CD4-positive, alpha-beta T cell treated with Interleukin-10 for 1 hour (primary cell): ENCODE measurements at regions not wholly inside any gene's neighbourhood (a gene's known extent, or its start where the extent isn't known, plus 50 kb on each side); places are given as distances from the start of the nearest gene placed in this dataset.
"Not testable (repeated sequence)": the region's sequence is repeated elsewhere in the genome, so short reads cannot be mapped to it uniquely, and the experiment has no call there.

Experiments used
- DNase-seq: peaks from one replicate; pipeline ENCODE4 v3.0.0-alpha.2; 2020

GRCh38 chr2:53486185-53486899 lies 281.3 kb upstream of the CHAC2 start:
- DNase-seq: not testable (repeated sequence)

DNA sequence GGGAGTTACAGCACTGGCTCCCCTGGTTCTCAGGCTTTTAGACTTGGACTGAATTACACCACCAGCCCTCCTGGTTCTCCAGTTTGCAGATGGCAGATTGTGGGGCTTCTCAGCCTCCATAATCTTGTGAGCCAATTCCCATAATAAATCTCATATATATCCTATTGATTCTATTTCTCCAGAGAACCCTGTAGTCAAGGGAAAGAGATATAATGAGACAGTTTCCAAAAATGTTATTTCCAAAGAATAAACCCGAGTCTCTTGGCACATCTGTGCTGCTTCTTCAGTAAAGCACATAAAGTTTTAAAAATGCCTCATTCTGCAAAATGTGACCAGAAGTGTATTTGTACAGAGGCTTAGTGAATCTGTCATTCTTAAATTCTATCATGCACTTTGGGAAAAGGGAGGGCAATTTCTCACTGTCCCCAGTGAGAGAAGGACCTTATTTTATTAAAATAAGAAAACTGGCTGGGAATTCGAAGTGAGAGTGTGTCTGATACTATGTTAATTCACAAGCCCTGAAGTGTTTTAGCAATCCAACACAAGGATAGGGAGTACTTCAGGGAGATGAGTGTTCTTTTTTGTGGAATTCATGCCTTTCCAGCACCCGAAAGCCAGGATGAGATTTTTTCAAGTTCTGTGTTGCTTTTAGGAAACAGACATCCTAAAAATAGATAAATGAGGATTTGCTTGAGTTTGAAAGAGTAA lies 282.4 kb upstream of the CHAC2 start:
- DNase-seq: no peak

- no peak for DNase-seq
Measured at GRCh38 chr2:53484531-53484930, 283.1 kb upstream of the CHAC2 start.

DNA sequence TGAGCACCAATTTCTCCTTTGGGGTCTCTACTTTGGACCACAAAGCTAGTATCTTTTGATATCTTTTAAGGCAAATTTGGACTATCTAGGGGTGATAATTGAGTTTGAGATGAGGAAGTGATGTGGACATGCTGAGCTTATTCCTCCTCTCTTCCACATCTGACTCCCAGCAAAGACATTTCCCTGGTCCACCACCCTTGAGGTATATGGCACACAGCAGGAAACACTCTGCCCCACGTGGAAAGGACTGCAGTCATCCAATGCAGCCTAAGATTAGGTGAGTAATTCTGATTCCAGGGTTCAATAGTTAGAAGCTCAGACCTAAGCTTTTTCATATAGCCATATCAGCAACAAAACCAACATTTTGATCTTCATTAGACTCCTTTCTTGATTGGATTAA lies 290.1 kb upstream of the CHAC2 start:
- no peak for DNase-seq

- DNase-seq: no peak
Measured at GRCh38 chr2:53476834-53477233, 290.8 kb upstream of the CHAC2 start.

DNA sequence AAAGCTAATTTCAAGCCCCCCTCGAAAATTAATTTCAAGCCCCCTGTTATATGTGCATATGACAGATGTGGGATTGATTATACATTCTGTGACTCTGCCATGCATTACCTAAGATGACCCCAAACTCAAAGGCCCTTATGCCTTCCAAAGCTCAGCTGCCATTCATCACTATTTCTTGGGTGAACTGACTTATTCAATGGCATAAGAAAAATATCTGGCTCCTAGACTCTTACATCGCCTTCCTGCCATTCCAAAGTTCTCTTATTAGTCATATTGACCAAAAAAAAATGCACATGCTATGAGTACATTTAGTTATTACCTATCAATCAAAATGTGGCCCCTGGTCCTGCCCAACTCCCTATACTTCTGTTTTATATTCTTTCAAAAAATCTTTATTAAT lies 291.8 kb upstream of the CHAC2 start:
- no peak for DNase-seq

DNA sequence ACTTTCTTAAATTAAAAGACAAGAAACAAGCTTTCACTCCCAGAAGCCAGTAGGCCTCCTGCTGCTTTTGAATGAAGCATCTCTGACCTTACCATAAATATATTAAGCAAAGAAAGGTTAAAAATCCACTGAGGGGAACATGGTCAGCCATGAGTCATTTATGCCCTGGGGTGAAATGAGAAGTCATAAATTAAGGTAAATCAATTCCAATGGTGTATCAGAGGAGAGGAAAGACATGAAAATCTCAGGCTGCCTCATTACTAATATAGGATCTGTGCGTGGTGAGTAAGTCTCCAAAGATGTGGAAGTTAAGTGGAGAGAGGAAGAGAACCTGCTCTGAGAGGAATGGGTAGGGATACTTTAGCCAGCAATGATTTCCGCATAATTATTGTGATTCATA lies 292.3 kb upstream of the CHAC2 start:
- no peak for DNase-seq

DNA sequence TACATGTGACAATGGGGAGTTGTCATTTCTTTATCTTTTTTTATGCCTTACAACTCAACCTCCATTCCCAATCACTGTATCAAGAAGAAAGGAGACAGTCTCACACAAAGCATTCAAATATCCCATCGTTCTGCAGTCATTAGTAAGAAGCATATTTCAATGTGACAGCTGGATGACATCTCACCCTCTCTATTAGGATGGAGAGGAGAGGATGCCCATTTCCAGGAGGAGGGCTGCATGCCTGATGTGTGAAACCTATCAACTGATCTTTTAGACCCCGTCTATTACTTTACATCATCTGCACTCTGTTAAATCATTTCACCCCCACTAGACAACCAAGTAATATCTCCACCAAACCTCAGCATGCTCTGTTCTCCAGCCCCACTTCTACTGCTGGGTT lies 292.7 kb upstream of the CHAC2 start:
- no peak for DNase-seq

- DNase-seq: no peak
Measured at GRCh38 chr2:53473775-53474311, 293.8 kb upstream of the CHAC2 start.

- no peak for DNase-seq
Measured at GRCh38 chr2:53473236-53473635, 294.4 kb upstream of the CHAC2 start.

GRCh38 chr2:53467467-53468180 lies 300.0 kb upstream of the CHAC2 start:
- DNase-seq: no peak

DNA sequence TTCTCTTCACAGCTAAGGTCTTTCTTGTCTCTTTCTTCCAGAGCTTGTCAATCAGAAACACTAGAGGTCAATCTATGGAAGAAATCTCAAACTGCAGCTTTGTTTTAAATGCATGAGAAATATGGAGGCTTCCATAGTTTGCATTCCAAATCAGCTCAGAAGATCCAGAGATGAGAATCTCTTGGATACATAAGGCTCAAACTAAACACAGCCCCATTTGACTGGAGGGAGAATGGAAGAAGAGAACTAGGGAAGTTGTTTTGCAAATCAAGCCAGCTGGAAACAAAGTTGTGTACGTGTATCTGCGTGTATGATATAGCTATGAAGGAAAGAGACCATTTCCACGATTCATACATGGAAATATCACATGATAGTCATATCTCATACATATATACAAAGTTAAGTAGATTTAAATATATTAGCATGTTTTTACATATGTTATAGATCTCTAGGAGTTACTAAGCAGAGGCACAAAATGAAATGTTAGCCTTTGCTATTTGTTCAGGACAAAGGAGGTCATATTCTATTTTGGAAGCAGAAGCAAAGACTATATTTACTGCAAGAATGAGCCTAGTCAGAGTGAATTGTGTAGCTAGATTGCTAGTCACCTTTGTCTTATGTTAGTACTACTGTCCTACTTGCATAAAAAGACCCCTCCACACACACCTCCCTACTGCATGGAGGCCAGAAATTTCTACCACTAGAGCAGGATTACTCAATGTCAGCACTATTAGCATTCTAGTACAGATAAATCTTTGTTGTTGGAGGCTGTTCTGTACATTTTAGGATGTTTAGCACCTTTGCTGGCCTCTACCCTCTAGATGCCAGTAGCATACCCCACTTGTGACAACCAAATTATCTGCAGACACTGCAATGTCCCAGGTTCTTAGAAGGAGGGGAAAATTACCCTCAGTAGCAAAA lies 303.5 kb upstream of the CHAC2 start:
- no peak for DNase-seq

GRCh38 chr2:53460937-53461336 lies 306.7 kb upstream of the CHAC2 start:
- no peak for DNase-seq

- no peak for DNase-seq
Measured at GRCh38 chr2:53460347-53460746, 307.3 kb upstream of the CHAC2 start.

GRCh38 chr2:53455094-53455493 lies 312.5 kb upstream of the CHAC2 start:
- no peak for DNase-seq

- DNase-seq: no peak
Measured at GRCh38 chr2:53452957-53453748, 314.5 kb upstream of the CHAC2 start.

GRCh38 chr2:53452400-53452799 lies 315.2 kb upstream of the CHAC2 start:
- no peak for DNase-seq

- DNase-seq: no peak
Measured at GRCh38 chr2:53450923-53451322, 316.7 kb upstream of the CHAC2 start.

DNA sequence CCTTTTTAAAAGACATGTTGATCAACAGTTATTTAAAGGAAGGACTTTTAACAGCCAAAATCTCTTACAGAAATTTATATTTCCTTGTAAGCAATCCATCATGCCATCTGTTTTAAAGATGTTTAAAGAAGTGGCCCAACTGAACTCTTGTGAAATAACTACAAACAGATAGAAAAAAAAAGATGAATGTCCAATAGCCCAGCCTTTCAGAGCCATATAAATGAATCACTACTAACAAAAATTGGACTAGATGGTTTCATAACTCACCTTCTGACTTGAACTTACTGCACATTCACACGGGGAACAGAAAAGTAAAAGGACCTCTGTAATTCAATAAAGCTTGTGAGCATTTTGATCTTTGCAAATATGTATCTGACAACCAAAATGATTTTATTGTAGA lies 319.0 kb upstream of the CHAC2 start:
- no peak for DNase-seq

- DNase-seq: no peak
Measured at GRCh38 chr2:53448086-53448485, 319.5 kb upstream of the CHAC2 start.

DNA sequence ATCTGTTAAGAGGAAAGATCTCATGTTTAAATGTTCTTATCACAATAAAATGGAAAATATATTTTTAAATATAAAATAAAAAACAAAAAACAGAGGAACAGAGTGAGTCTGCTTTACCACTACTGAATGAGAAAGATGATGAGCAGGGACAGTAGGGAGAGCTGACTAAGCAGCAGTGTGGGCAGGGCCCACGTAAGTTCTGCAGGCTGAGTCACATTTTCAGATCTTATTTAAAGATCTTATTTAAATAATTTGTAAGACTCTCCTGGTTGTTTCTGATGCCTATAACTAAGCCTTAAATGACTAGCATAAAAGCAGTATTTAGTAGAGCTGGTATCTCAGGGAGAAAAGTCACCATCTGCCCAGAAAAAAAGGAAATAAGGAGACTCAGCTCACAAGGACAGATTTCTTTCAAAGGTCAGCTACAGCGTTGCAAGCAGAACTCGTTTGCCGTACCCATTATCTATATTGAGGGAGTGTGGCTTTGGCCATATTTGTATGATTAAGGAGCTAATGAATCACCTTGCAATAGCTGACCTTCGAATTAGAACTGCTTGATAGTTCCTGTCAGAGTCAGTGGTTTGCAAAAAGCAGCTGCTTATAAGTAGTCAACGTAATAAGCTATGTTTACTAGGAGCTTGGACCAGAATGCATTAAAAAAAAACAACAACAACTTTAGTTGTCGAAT lies 322.1 kb upstream of the CHAC2 start:
- no peak for DNase-seq
